Peyer's patch (tissue), 4 donors: ENCODE measurements at regions not wholly inside any gene's neighbourhood (a gene's known extent, or its start where the extent isn't known, plus 50 kb on each side); places are given as distances from the start of the nearest gene placed in this dataset.

ENCODE experiments used
- POLR2A ChIP-seq, 2 donors: fragments of 450-650 bp; IDR thresholded peaks; one replicate each; pipeline ENCODE4 v1.5.1; 2017; ENCODE audit warnings: antibody characterized with exemption in 2 of 2, mild to moderate bottlenecking in 2 of 2, moderate library complexity in 2 of 2
- TF ChIP-seq, protein P1 (sequence below), 6 experiments: fragments of 450-650 bp in 4 of 6; fragments of 200-600 bp in 2 of 6; sonication (generic) in 1 of 6; IDR thresholded peaks; one replicate each; pipeline ENCODE4 v1.5.1; 2017 to 2019; ENCODE audit warnings: antibody characterized with exemption in 6 of 6, mild to moderate bottlenecking in 3 of 6, moderate library complexity in 1 of 6

DNA sequence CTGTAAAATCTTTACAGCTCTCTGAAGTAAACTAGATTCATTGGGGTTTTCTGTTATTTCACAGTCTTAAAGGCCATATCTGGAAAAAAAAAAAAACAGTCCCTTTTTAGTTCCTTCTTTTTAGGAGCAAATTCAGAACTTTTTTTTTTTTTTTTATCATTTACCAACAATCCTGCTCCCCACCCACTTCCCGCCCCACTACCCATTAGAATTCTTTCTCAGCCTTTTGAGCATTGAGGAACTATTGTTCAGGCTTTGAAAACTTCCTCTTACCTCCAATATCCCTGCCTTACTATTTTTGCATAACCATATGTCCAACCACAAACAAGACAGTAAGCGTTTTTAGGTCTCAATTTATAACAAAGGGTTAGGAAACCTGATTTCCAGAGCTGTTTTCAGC is 330.1 kb downstream of the PLPP3 start:
- no peak for TF ChIP-seq POLR2A (IDR thresholded peaks at IDR 0.05)
- TF ChIP-seq, protein P1, sequence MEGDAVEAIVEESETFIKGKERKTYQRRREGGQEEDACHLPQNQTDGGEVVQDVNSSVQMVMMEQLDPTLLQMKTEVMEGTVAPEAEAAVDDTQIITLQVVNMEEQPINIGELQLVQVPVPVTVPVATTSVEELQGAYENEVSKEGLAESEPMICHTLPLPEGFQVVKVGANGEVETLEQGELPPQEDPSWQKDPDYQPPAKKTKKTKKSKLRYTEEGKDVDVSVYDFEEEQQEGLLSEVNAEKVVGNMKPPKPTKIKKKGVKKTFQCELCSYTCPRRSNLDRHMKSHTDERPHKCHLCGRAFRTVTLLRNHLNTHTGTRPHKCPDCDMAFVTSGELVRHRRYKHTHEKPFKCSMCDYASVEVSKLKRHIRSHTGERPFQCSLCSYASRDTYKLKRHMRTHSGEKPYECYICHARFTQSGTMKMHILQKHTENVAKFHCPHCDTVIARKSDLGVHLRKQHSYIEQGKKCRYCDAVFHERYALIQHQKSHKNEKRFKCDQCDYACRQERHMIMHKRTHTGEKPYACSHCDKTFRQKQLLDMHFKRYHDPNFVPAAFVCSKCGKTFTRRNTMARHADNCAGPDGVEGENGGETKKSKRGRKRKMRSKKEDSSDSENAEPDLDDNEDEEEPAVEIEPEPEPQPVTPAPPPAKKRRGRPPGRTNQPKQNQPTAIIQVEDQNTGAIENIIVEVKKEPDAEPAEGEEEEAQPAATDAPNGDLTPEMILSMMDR (IDR thresholded peaks at IDR 0.05) = no peak
